H9 (cell line): ENCODE measurements at regions not wholly inside any gene's neighbourhood (a gene's known extent, or its start where the extent isn't known, plus 50 kb on each side); places are given as distances from the start of the nearest gene placed in this dataset.

ENCODE experiments used
- DNase-seq: peaks from one replicate; pipeline ENCODE4 v3.0.0-alpha.2; 2017
- H2AFZ ChIP-seq: one replicate; pipeline ENCODE4 v1.6.1; 2013; ENCODE audit warnings: mild to moderate bottlenecking, low read length, control low read depth, moderate library complexity
- H2AK5ac ChIP-seq: 2 replicates; pipeline ENCODE4 v1.6.1; 2013; ENCODE audit warnings: low read length, control low read depth, mixed read lengths; ENCODE audit not compliant: insufficient read length
- H2BK120ac ChIP-seq: one replicate; pipeline ENCODE4 v1.6.1; 2013; ENCODE audit warnings: low read depth, mild to moderate bottlenecking, low read length, control low read depth, inconsistent platforms; ENCODE audit not compliant: poor library complexity, severe bottlenecking
- H2BK12ac ChIP-seq: 2 replicates; pipeline ENCODE4 v1.6.1; 2013; ENCODE audit warnings: low read length, control low read depth, mixed read lengths, low read depth; ENCODE audit not compliant: insufficient read length
- H2BK15ac ChIP-seq: 2 replicates; pipeline ENCODE4 v1.6.1; 2013; ENCODE audit warnings: low read depth, low read length, control low read depth
- H2BK20ac ChIP-seq: one replicate; pipeline ENCODE4 v1.6.1; 2013; ENCODE audit warnings: low read depth, mild to moderate bottlenecking, low read length, control low read depth, inconsistent platforms; ENCODE audit not compliant: poor library complexity, severe bottlenecking
- H2BK5ac ChIP-seq: 2 replicates; pipeline ENCODE4 v1.6.1; 2013; ENCODE audit warnings: low read length, control low read depth, mixed read lengths; ENCODE audit not compliant: insufficient read length
- H3K14ac ChIP-seq: 2 replicates; pipeline ENCODE4 v1.6.1; 2013; ENCODE audit warnings: low read length, control low read depth; ENCODE audit not compliant: insufficient read depth
- H3K18ac ChIP-seq: 2 replicates; pipeline ENCODE4 v1.6.1; 2013; ENCODE audit warnings: low read depth, mild to moderate bottlenecking, mixed read lengths, low read length, control low read depth; ENCODE audit not compliant: insufficient read length
- H3K23ac ChIP-seq: 2 replicates; pipeline ENCODE4 v1.6.1; 2013; ENCODE audit warnings: low read length, control low read depth, mixed read lengths, low read depth; ENCODE audit not compliant: insufficient read length
- H3K23me2 ChIP-seq: 2 replicates; pipeline ENCODE4 v1.6.1; 2013; ENCODE audit warnings: low read depth, mild to moderate bottlenecking, mixed read lengths, low read length, control low read depth; ENCODE audit not compliant: insufficient read length, poor library complexity, severe bottlenecking
- H3K27ac ChIP-seq: 2 replicates; pipeline ENCODE4 v1.5.1; 2013; ENCODE audit warnings: low read length, control low read depth, mixed read lengths, low read depth; ENCODE audit not compliant: insufficient read length
- H3K27me3 ChIP-seq: 2 replicates; pipeline ENCODE4 v1.6.1; 2013; ENCODE audit warnings: low read length, control low read depth, inconsistent platforms; ENCODE audit not compliant: insufficient read depth
- H3K4ac ChIP-seq: 2 replicates; pipeline ENCODE4 v1.6.1; 2013; ENCODE audit warnings: low read depth, mild to moderate bottlenecking, control low read depth, inconsistent platforms, low read length, moderate library complexity
- H3K4me1 ChIP-seq: 2 replicates; pipeline ENCODE4 v1.6.1; 2013; ENCODE audit warnings: low read length, control low read depth, inconsistent platforms; ENCODE audit not compliant: insufficient read depth
- H3K4me2 ChIP-seq: 2 replicates; pipeline ENCODE4 v1.6.1; 2013; ENCODE audit warnings: low read length, control low read depth, mixed read lengths; ENCODE audit not compliant: insufficient read length, insufficient read depth
- H3K56ac ChIP-seq: 2 replicates; pipeline ENCODE4 v1.6.1; 2013; ENCODE audit warnings: low read depth, mild to moderate bottlenecking, mixed read lengths, low read length, control low read depth; ENCODE audit not compliant: insufficient read length
- H3K79me1 ChIP-seq: 2 replicates; pipeline ENCODE4 v1.6.1; 2013; ENCODE audit warnings: low read depth, mild to moderate bottlenecking, moderate library complexity, low read length, control low read depth, inconsistent platforms; ENCODE audit not compliant: insufficient read depth, poor library complexity, severe bottlenecking
- H3K79me2 ChIP-seq: 2 replicates; pipeline ENCODE4 v1.6.1; 2013; ENCODE audit warnings: low read length, control low read depth, inconsistent platforms; ENCODE audit not compliant: insufficient read depth
- H3K9ac ChIP-seq: 2 replicates; pipeline ENCODE4 v1.6.1; 2013; ENCODE audit warnings: low read length, control low read depth, mixed read lengths; ENCODE audit not compliant: insufficient read length; ENCODE audit errors: extremely low read depth
- H3K9me3 ChIP-seq: one replicate; pipeline ENCODE4 v1.6.1; 2013; ENCODE audit warnings: low read depth, low read length, inconsistent platforms; ENCODE audit not compliant: control insufficient read depth
- H3T11ph ChIP-seq: one replicate; pipeline ENCODE4 v1.6.1; 2013; ENCODE audit warnings: mild to moderate bottlenecking, low read length, control low read depth, inconsistent platforms
- H4K20me1 ChIP-seq: one replicate; pipeline ENCODE4 v1.6.1; 2013; ENCODE audit not compliant: control insufficient read depth, insufficient read length, insufficient read depth
- H4K5ac ChIP-seq: 2 replicates; pipeline ENCODE4 v1.6.1; 2013; ENCODE audit warnings: low read depth, mild to moderate bottlenecking, mixed read lengths, low read length, control low read depth; ENCODE audit not compliant: insufficient read length
- H4K8ac ChIP-seq: replicated peaks from 2 replicates; pipeline ENCODE4 v1.6.1; 2013; ENCODE audit warnings: low read length, control low read depth, mixed read lengths, low read depth; ENCODE audit not compliant: insufficient read length
- H4K91ac ChIP-seq: 2 replicates; pipeline ENCODE4 v1.6.1; 2013; ENCODE audit warnings: low read depth, mild to moderate bottlenecking, moderate library complexity, mixed read lengths, low read length, control low read depth; ENCODE audit not compliant: insufficient read length
- H3K27ac Mint-ChIP-seq, 3 experiments: 2 replicates in 2 of 3; 3 replicates in 1 of 3; pipeline ENCODE4 v1.8.0; 2020 to 2021; ENCODE audit warnings: mixed read lengths in 3 of 3, mild to moderate bottlenecking in 1 of 3, moderate library complexity in 1 of 3
- H3K27me3 Mint-ChIP-seq: 2 replicates; pipeline ENCODE4 v1.8.0; 2021; ENCODE audit warnings: low read depth, mild to moderate bottlenecking, moderate library complexity, mixed read lengths
- H3K36me3 Mint-ChIP-seq, 3 experiments: 2 replicates in 2 of 3; 3 replicates in 1 of 3; pipeline ENCODE4 v1.8.0; 2020 to 2021; ENCODE audit warnings: low read depth in 3 of 3, mixed read lengths in 3 of 3; ENCODE audit not compliant: insufficient read depth in 1 of 3
- H3K4me1 Mint-ChIP-seq, 2 experiments: 2 replicates each; pipeline ENCODE4 v1.8.0; 2020; ENCODE audit warnings: mixed read lengths in 2 of 2
- H3K4me3 Mint-ChIP-seq, 2 experiments: 2 replicates in 1 of 2; 3 replicates in 1 of 2; pipeline ENCODE4 v1.8.0; 2020 to 2021; ENCODE audit warnings: mild to moderate bottlenecking in 2 of 2, mixed read lengths in 2 of 2, moderate library complexity in 1 of 2
- H3K9me3 Mint-ChIP-seq, 2 experiments: 2 replicates in 1 of 2; 3 replicates in 1 of 2; pipeline ENCODE4 v1.8.0; 2020; ENCODE audit warnings: mild to moderate bottlenecking in 2 of 2, mixed read lengths in 2 of 2, moderate library complexity in 1 of 2
- WGBS: extraction: QIAGEN DNeasy Blood & Tissue Kit; methylation state at CpG from one replicate; pipeline ENCODE4 v1.1.7; 2013; ENCODE audit warnings: missing lambda C conversion rate, low lambda C conversion rate, mixed read lengths; ENCODE audit not compliant: insufficient read length; ENCODE audit errors: extremely low coverage; 5-methylcytosine and 5-hydroxymethylcytosine counted together
- TF ChIP-seq, protein P1 (sequence below): fragments of 200-600 bp; sonication (generic); conservative IDR thresholded peaks from 3 replicates; pipeline ENCODE4 v1.8.0; 2021; ENCODE audit warnings: antibody characterized with exemption, mild to moderate bottlenecking

- no peak overlapping the region for H4K91ac ChIP-seq
- Mint-ChIP-seq H3K9me3 (peaks cover 7 to 10% of the 10 kb centered on the region in 2 experiments), H3K27me3 (peaks cover 2% of the 10 kb centered on the region; the same call in 1 of the 2 replicates), H3K4me3 (no peak overlapping the region), H3K4me1 (peaks cover 28 to 30% of the 10 kb centered on the region in 2 experiments), H3K36me3 (peaks cover 0 to 11% (median 0%) of the 10 kb centered on the region in 3 experiments; a peak in 3 of 7 replicates), H3K27ac (no peak overlapping the region)
- H2BK20ac ChIP-seq = no peak overlapping the region
- no peak for DNase-seq
- no peaks in the 10 kb centered on the region for H4K20me1 ChIP-seq
- H3K9ac ChIP-seq = no peak overlapping the region
- H2BK15ac ChIP-seq = no peak overlapping the region
- H3K27ac ChIP-seq = no peak overlapping the region
- no peak overlapping the region for H2AFZ ChIP-seq
- WGBS = no CpG with 5 or more reads among the region's 2 CpGs
- no peak overlapping the region for H2BK5ac ChIP-seq
- no peak overlapping the region for H3T11ph ChIP-seq
- TF ChIP-seq, protein P1, sequence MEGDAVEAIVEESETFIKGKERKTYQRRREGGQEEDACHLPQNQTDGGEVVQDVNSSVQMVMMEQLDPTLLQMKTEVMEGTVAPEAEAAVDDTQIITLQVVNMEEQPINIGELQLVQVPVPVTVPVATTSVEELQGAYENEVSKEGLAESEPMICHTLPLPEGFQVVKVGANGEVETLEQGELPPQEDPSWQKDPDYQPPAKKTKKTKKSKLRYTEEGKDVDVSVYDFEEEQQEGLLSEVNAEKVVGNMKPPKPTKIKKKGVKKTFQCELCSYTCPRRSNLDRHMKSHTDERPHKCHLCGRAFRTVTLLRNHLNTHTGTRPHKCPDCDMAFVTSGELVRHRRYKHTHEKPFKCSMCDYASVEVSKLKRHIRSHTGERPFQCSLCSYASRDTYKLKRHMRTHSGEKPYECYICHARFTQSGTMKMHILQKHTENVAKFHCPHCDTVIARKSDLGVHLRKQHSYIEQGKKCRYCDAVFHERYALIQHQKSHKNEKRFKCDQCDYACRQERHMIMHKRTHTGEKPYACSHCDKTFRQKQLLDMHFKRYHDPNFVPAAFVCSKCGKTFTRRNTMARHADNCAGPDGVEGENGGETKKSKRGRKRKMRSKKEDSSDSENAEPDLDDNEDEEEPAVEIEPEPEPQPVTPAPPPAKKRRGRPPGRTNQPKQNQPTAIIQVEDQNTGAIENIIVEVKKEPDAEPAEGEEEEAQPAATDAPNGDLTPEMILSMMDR = no peak
- no peak overlapping the region for H3K23ac ChIP-seq
- H3K4ac ChIP-seq = no peak overlapping the region
- H3K9me3 ChIP-seq = no peaks in the 10 kb centered on the region
- no peak overlapping the region for H2BK12ac ChIP-seq
- H2BK120ac ChIP-seq = no peak overlapping the region
- no peak overlapping the region for H3K18ac ChIP-seq
- H4K8ac ChIP-seq = no peak overlapping the region
- H3K14ac ChIP-seq = no peak overlapping the region
- H3K4me2 ChIP-seq = no peak overlapping the region
- no peaks in the 10 kb centered on the region for H3K79me1 ChIP-seq
- no peak overlapping the region for H3K56ac ChIP-seq
- H2AK5ac ChIP-seq = no peak overlapping the region
- peaks cover 11% of the 10 kb centered on the region; the same call in 1 of the 2 replicates for H3K4me1 ChIP-seq
- H3K23me2 ChIP-seq = no peaks in the 10 kb centered on the region
- no peak overlapping the region for H4K5ac ChIP-seq
- no peaks in the 10 kb centered on the region for H3K79me2 ChIP-seq
- no peaks in the 10 kb centered on the region for H3K27me3 ChIP-seq
These were observed 423.6 kb upstream of the CDH11 start for GRCh38 chr16:65545413-65545956.
